Kidney epithelial cell (primary cell): ENCODE measurements at regions not wholly inside any gene's neighbourhood (a gene's known extent, or its start where the extent isn't known, plus 50 kb on each side); places are given as distances from the start of the nearest gene placed in this dataset.

Source experiments
- DNase-seq: peaks from one replicate; pipeline ENCODE4 v3.0.0-alpha.2; 2010; ENCODE audit warnings: low read depth
- H3K27me3 ChIP-seq: 2 replicates; pipeline ENCODE4 v1.6.0; 2011; ENCODE audit warnings: low read length; ENCODE audit not compliant: control insufficient read depth, insufficient read depth
- H3K36me3 ChIP-seq: 2 replicates; pipeline ENCODE4 v1.5.1; 2011; ENCODE audit warnings: low read length; ENCODE audit not compliant: control insufficient read depth, insufficient read depth
- H3K4me3 ChIP-seq: 2 replicates; pipeline ENCODE4 v1.5.1; 2011; ENCODE audit warnings: low read depth, mild to moderate bottlenecking, control low read depth, low read length
- TF ChIP-seq, protein P1 (sequence below): IDR thresholded peaks from 2 replicates; pipeline ENCODE4 v1.5.1; 2011; ENCODE audit warnings: mild to moderate bottlenecking, moderate library complexity, low read length, control low read depth, inconsistent platforms; ENCODE audit not compliant: insufficient read depth, poor library complexity, severe bottlenecking

DNA sequence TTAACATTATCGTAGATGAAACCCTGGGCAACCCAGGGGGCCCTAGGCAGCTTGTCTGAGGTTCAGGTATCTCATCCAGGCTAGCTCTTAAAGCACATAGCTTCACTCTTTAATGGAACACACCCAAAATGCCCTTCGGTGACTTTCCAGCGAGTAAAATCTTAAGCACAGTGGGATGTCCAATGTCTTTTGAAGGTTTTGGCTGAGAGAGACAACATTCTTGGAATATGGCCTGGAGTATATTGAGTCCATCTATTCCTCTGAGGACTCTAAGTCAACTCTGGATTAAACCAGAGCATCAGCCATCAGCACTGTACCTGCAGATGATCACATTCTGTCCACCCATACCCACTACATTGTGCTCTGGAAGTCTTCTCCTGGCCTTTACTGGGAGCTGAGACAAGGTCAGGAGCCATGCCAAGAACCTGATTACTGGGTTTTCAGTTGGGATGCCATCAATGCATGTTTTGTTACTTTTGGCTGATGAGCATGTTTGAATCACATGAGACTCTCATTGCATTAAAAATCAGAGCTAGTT, 63.4 kb upstream of the CDH11 start:
- Histone ChIP-seq H3K36me3 (no peaks in the 10 kb centered on the region), H3K4me3 (no peak overlapping the region), H3K27me3 (no peaks in the 10 kb centered on the region)
- no peak for DNase-seq
- TF ChIP-seq, protein P1, sequence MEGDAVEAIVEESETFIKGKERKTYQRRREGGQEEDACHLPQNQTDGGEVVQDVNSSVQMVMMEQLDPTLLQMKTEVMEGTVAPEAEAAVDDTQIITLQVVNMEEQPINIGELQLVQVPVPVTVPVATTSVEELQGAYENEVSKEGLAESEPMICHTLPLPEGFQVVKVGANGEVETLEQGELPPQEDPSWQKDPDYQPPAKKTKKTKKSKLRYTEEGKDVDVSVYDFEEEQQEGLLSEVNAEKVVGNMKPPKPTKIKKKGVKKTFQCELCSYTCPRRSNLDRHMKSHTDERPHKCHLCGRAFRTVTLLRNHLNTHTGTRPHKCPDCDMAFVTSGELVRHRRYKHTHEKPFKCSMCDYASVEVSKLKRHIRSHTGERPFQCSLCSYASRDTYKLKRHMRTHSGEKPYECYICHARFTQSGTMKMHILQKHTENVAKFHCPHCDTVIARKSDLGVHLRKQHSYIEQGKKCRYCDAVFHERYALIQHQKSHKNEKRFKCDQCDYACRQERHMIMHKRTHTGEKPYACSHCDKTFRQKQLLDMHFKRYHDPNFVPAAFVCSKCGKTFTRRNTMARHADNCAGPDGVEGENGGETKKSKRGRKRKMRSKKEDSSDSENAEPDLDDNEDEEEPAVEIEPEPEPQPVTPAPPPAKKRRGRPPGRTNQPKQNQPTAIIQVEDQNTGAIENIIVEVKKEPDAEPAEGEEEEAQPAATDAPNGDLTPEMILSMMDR, result no peak

DNA sequence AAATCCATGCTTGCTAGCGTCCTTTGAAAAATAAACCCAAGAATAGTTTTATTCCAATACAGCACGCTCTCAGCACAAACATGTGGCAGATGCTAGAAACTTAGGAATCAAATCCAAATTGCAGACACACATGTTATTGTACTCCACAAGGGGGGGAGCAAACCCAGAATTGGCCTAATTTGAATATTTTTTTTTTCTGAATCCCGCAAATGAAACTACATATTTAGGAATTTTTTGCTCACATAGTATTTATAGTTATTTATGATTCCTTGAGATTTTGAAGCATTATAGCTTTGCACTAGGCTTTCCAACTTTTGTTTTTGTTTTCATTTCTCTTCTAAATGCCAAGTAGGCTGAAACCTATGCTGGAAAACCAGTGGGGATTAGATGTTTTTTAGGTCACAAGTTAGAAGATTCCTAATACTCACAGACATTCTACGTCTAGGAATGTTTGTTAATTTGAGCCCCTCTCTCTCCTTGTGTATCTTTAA, 59.3 kb upstream of the CDH11 start:
- H3K36me3 ChIP-seq, result no peaks in the 10 kb centered on the region
- TF ChIP-seq, protein P1, result no peak
- H3K4me3 ChIP-seq, result no peak overlapping the region

GRCh38 chr16:65178151-65178550, 56.3 kb upstream of the CDH11 start:
- Histone ChIP-seq H3K36me3 (no peaks in the 10 kb centered on the region), H3K4me3 (no peak overlapping the region), H3K27me3 (no peaks in the 10 kb centered on the region)
- TF ChIP-seq, protein P1, result no peak
- peak; percentile 28 for DNase-seq

More for the DNA sequence above, 59.3 kb upstream of the CDH11 start:
- H3K27me3 ChIP-seq, result no peaks in the 10 kb centered on the region
- no peak for DNase-seq

DNA sequence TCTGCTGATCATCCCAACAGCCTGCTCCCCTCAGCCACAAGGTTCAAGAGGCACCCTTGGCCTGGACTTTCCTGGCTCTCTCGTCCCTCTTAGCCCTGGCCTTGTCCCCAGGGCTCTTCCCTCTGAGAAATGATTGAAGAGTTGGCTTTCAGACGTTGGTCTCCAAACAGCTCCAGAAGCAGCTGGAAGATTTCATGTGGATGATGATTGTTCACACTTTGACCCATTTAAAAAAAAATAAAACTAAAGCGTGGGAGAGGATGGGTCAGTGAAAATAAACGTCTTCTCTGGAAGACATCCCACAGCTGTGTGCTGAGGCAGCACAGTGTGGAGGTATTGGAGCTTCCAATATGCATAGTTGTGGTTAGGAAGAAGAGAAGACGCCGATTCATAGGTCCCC, 54.7 kb upstream of the CDH11 start:
- Histone ChIP-seq H3K36me3 (no peaks in the 10 kb centered on the region), H3K27me3 (no peaks in the 10 kb centered on the region), H3K4me3 (no peak overlapping the region)
- peak; percentile 29 for DNase-seq
- TF ChIP-seq, protein P1, result no peak

DNA sequence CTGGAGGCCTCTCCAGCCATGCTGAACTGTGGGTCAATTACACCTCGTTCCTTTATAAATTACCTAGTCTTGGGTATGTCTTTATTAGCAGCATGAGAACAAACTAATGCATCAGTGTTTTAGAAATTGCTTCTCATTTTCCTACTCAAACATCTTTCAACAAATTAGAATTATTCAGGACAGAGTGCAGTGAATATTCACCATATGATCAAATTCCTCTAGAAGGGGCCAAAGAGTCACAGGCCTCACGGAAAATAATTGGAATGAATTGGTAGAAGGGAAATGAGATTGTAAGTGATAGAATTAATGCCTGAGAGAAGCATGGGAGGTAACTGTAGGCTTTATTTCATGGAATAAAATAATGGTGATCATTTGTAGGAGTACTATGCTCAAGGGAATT, 50.5 kb upstream of the CDH11 start:
- H3K36me3 ChIP-seq, result no peaks in the 10 kb centered on the region
- no peak overlapping the region for H3K4me3 ChIP-seq
- DNase-seq, result no peak
- no peaks in the 10 kb centered on the region for H3K27me3 ChIP-seq
- TF ChIP-seq, protein P1, result no peak
